Activated naive CD8-positive, alpha-beta T cell treated with anti-CD3 and anti-CD28 coated beads, Interleukin-2, amount 50 U/mL, for 16 hours (primary cell): ENCODE measurements at regions not wholly inside any gene's neighbourhood (a gene's known extent, or its start where the extent isn't known, plus 50 kb on each side); places are given as distances from the start of the nearest gene placed in this dataset.
"Not testable (repeated sequence)": the region's sequence is repeated elsewhere in the genome, so short reads cannot be mapped to it uniquely, and the experiment has no call there.

Experiments
- DNase-seq: peaks from one replicate; pipeline ENCODE4 v3.0.0-alpha.2; 2020; ENCODE audit warnings: low read depth, low spot score

- DNase-seq, result no peak
These were observed 861.0 kb downstream of the RPS29 start for GRCh38 chr14:48725051-48725734.

GRCh38 chr14:48723841-48724495, 862.2 kb downstream of the RPS29 start:
- no peak for DNase-seq

- DNase-seq, result no peak
These were observed 871.8 kb downstream of the RPS29 start for GRCh38 chr14:48714366-48714765.

- no peak for DNase-seq
These were observed 876.0 kb downstream of the RPS29 start for GRCh38 chr14:48710133-48710532.

- no peak for DNase-seq
These were observed 876.8 kb downstream of the RPS29 start for GRCh38 chr14:48709277-48709785.

GRCh38 chr14:48704639-48705038, 881.5 kb downstream of the RPS29 start:
- no peak for DNase-seq

- no peak for DNase-seq
These were observed 882.3 kb downstream of the RPS29 start for GRCh38 chr14:48703728-48704467.

- DNase-seq, result not testable (repeated sequence)
These were observed 888.8 kb downstream of the RPS29 start for GRCh38 chr14:48697362-48697761.

GRCh38 chr14:48693793-48694192, 892.4 kb downstream of the RPS29 start:
- no peak for DNase-seq

GRCh38 chr14:48690349-48690748, 895.8 kb downstream of the RPS29 start:
- DNase-seq, result no peak

GRCh38 chr14:48686650-48687049, 899.5 kb downstream of the RPS29 start:
- no peak for DNase-seq

- DNase-seq, result no peak
These were observed 913.7 kb downstream of the RPS29 start for GRCh38 chr14:48672506-48672905.

GRCh38 chr14:48670939-48671338, 915.2 kb downstream of the RPS29 start:
- no peak for DNase-seq

- DNase-seq, result no peak
These were observed 920.9 kb downstream of the RPS29 start for GRCh38 chr14:48665077-48665784.

GRCh38 chr14:48643241-48643640, 942.9 kb downstream of the RPS29 start:
- no peak for DNase-seq

GRCh38 chr14:48628870-48629269, 953.5 kb upstream of the MDGA2 start:
- DNase-seq, result no peak

GRCh38 chr14:48622980-48623379, 947.6 kb upstream of the MDGA2 start:
- no peak for DNase-seq

GRCh38 chr14:48618057-48618456, 942.7 kb upstream of the MDGA2 start:
- no peak for DNase-seq

GRCh38 chr14:48616931-48617330, 941.5 kb upstream of the MDGA2 start:
- no peak for DNase-seq

- DNase-seq, result no peak
These were observed 940.2 kb upstream of the MDGA2 start for GRCh38 chr14:48615618-48616017.

- DNase-seq, result no peak
These were observed 938.6 kb upstream of the MDGA2 start for GRCh38 chr14:48614003-48614402.

GRCh38 chr14:48606960-48607359, 931.6 kb upstream of the MDGA2 start:
- not testable (repeated sequence) for DNase-seq
